ENCODE measurements at regions not wholly inside any gene's neighbourhood (a gene's known extent, or its start where the extent isn't known, plus 50 kb on each side); places are given as distances from the start of the nearest gene placed in this dataset.

DNA sequence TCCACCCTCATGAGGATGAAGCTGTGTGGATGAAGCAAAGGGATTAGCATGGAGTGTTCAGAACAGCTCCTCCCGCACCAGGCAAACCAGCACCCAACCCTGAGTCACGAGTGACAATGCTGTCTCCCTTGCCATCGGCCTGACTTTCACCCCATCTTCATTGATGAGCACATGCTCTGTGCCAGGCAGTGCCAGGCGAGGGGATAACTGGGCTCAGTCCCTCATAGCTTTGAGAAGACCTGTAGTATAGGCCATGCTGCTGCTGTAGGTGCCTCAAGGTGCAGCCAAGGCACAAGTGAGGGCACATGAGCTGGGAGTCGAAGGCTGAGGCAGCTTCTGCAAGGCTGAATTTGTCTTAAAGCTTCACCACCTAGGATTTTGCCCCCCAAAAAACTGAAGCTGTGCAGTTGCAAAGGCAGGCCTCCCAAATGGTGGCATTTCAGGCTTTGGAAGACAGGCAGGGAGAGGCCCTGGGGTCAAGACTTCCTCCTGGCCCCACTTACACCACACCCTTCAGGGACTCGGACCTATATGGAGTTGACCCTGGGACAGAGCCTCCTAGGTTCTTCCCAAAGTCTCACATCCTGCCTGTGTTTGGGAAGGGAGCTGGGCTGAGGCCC, 54.2 kb upstream of the GDF10 start:
- TF ChIP-seq EZH2 (optimal IDR thresholded peaks at IDR 0.05; ENCODE audit: low read depth, low read length) (no peak), EZH2phosphoT487 (IDR thresholded peaks at IDR 0.05; ENCODE audit: low read length) (no peak)
- TF ChIP-seq, protein P1, sequence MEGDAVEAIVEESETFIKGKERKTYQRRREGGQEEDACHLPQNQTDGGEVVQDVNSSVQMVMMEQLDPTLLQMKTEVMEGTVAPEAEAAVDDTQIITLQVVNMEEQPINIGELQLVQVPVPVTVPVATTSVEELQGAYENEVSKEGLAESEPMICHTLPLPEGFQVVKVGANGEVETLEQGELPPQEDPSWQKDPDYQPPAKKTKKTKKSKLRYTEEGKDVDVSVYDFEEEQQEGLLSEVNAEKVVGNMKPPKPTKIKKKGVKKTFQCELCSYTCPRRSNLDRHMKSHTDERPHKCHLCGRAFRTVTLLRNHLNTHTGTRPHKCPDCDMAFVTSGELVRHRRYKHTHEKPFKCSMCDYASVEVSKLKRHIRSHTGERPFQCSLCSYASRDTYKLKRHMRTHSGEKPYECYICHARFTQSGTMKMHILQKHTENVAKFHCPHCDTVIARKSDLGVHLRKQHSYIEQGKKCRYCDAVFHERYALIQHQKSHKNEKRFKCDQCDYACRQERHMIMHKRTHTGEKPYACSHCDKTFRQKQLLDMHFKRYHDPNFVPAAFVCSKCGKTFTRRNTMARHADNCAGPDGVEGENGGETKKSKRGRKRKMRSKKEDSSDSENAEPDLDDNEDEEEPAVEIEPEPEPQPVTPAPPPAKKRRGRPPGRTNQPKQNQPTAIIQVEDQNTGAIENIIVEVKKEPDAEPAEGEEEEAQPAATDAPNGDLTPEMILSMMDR (IDR thresholded peaks at IDR 0.05; ENCODE audit: low read length) = no peak
